GM23338 (cell line): ENCODE measurements at regions not wholly inside any gene's neighbourhood (a gene's known extent, or its start where the extent isn't known, plus 50 kb on each side); places are given as distances from the start of the nearest gene placed in this dataset.
A peak's percentile ranks its signal among the peaks of the same experiment; 100 is the strongest.

ENCODE experiments used
- ATAC-seq: fragments of 200-7000 bp; cut with Tn5 transposase; 3 replicates; pipeline ENCODE4 v1.9.1; 2020
- DNase-seq: peaks from one replicate; pipeline ENCODE4 v3.0.0-alpha.2; 2015; ENCODE audit warnings: low spot score
- H2AFZ ChIP-seq: fragments of 200-600 bp; sonication (generic); 2 replicates; pipeline ENCODE4 v1.8.0; 2016; ENCODE audit warnings: antibody characterized with exemption, mild to moderate bottlenecking, moderate library complexity
- H3F3A ChIP-seq: fragments of 200-600 bp; sonication (generic); replicated peaks from 2 replicates; pipeline ENCODE4 v1.8.0; 2017; ENCODE audit warnings: antibody characterized with exemption, mixed run types, low read depth
- H3K27ac ChIP-seq: fragments of 200-600 bp; sonication (generic); 2 replicates; pipeline ENCODE4 v1.6.1; 2016; ENCODE audit warnings: low read depth
- H3K27me3 ChIP-seq: fragments of 200-600 bp; sonication (generic); 2 replicates; pipeline ENCODE4 v1.8.0; 2016; ENCODE audit warnings: mild to moderate bottlenecking, mixed run types, moderate library complexity; ENCODE audit not compliant: insufficient read depth
- H3K36me3 ChIP-seq: fragments of 200-600 bp; sonication (generic); 2 replicates; pipeline ENCODE4 v1.8.0; 2016; ENCODE audit warnings: mild to moderate bottlenecking; ENCODE audit not compliant: insufficient read depth
- H3K4me1 ChIP-seq: fragments of 200-600 bp; sonication (generic); 2 replicates; pipeline ENCODE4 v1.8.0; 2016; ENCODE audit warnings: mild to moderate bottlenecking, moderate library complexity; ENCODE audit not compliant: insufficient read depth
- H3K4me2 ChIP-seq: fragments of 200-600 bp; sonication (generic); 2 replicates; pipeline ENCODE4 v1.7.1; 2017; ENCODE audit warnings: mixed run types
- H3K4me3 ChIP-seq: fragments of 200-600 bp; sonication (generic); 2 replicates; pipeline ENCODE4 v1.6.1; 2016; ENCODE audit warnings: mixed run types
- H3K79me2 ChIP-seq: fragments of 200-600 bp; sonication (generic); replicated peaks from 2 replicates; pipeline ENCODE4 v1.8.0; 2017; ENCODE audit warnings: mild to moderate bottlenecking; ENCODE audit not compliant: insufficient read depth
- H3K9me2 ChIP-seq: fragments of 200-600 bp; sonication (generic); 2 replicates; pipeline ENCODE4 v1.8.0; 2017; ENCODE audit not compliant: insufficient read depth
- H4K20me1 ChIP-seq: fragments of 200-600 bp; sonication (generic); replicated peaks from 2 replicates; pipeline ENCODE4 v1.8.0; 2017; ENCODE audit warnings: mild to moderate bottlenecking; ENCODE audit not compliant: insufficient read depth
- H3K27ac Mint-ChIP-seq: 2 replicates; pipeline ENCODE4 v1.8.0; 2020; ENCODE audit warnings: inconsistent platforms, mild to moderate bottlenecking, moderate library complexity, mixed read lengths
- H3K27me3 Mint-ChIP-seq: 3 replicates; pipeline ENCODE4 v1.8.0; 2022; ENCODE audit warnings: low read depth, mild to moderate bottlenecking, moderate library complexity, mixed read lengths, inconsistent platforms; ENCODE audit not compliant: insufficient read depth, poor library complexity
- H3K36me3 Mint-ChIP-seq: 3 replicates; pipeline ENCODE4 v1.8.0; 2021; ENCODE audit warnings: low read depth, mild to moderate bottlenecking, inconsistent platforms, moderate library complexity, mixed read lengths
- H3K4me1 Mint-ChIP-seq: 3 replicates; pipeline ENCODE4 v1.8.0; 2020; ENCODE audit warnings: mild to moderate bottlenecking, inconsistent platforms, mixed read lengths
- H3K4me3 Mint-ChIP-seq: 3 replicates; pipeline ENCODE4 v1.8.0; 2021; ENCODE audit warnings: moderate library complexity, mild to moderate bottlenecking, inconsistent platforms, mixed read lengths
- H3K9me3 Mint-ChIP-seq: 3 replicates; pipeline ENCODE4 v1.8.0; 2020; ENCODE audit warnings: moderate library complexity, mild to moderate bottlenecking, inconsistent platforms, mixed read lengths
- CREB1 ChIP-seq: fragments of 250-450 bp; sonication (Bioruptor Pico); IDR thresholded peaks from 2 replicates; pipeline ENCODE4 v1.5.0; 2020; ENCODE audit warnings: low read depth, mild to moderate bottlenecking, moderate library complexity
- EZH2 ChIP-seq: fragments of 200-600 bp; sonication (generic); IDR thresholded peaks from one replicate; pipeline ENCODE4 v1.8.0; 2017; ENCODE audit warnings: antibody characterized with exemption, mild to moderate bottlenecking, low read depth; ENCODE audit not compliant: unreplicated experiment
- EZH2phosphoT487 ChIP-seq: fragments of 200-600 bp; sonication (generic); IDR thresholded peaks from one replicate; pipeline ENCODE4 v1.8.1; 2018; ENCODE audit warnings: antibody characterized with exemption; ENCODE audit not compliant: unreplicated experiment
- JUNB ChIP-seq: IDR thresholded peaks from one replicate; pipeline ENCODE4 v1.6.1; 2016; ENCODE audit warnings: antibody characterized with exemption; ENCODE audit not compliant: unreplicated experiment
- NANOG ChIP-seq: IDR thresholded peaks from 2 replicates; pipeline ENCODE4 v1.6.1; 2016; ENCODE audit warnings: antibody characterized with exemption, borderline replicate concordance
- POLR2AphosphoS5 ChIP-seq: IDR thresholded peaks from 2 replicates; pipeline ENCODE4 v1.6.1; 2016; ENCODE audit warnings: antibody characterized with exemption, low read depth
- STAT1 ChIP-seq: IDR thresholded peaks from one replicate; pipeline ENCODE4 v1.6.1; 2016; ENCODE audit warnings: antibody characterized with exemption; ENCODE audit not compliant: unreplicated experiment
- ZNF114 ChIP-seq: fragments of 250-450 bp; sonication (Bioruptor Pico); IDR thresholded peaks from 2 replicates; pipeline ENCODE4 v1.5.0; 2020; ENCODE audit warnings: mild to moderate bottlenecking, moderate library complexity
- ZNF331 ChIP-seq: fragments of 250-450 bp; sonication (Bioruptor Pico); IDR thresholded peaks from 2 replicates; pipeline ENCODE4 v1.5.0; 2020; ENCODE audit warnings: low read depth, mild to moderate bottlenecking, moderate library complexity
- TF ChIP-seq, protein P1 (sequence below): IDR thresholded peaks from 2 replicates; pipeline ENCODE4 v1.6.1; 2016; ENCODE audit warnings: antibody characterized with exemption
- TF ChIP-seq, protein P2 (sequence below), 2 experiments: fragments of 200-600 bp in 1 of 2; sonication (generic) in 1 of 2; conservative IDR thresholded peaks; 2 replicates each; pipeline versions ENCODE4 v1.5.1 to v1.6.1; 2016 to 2017; ENCODE audit warnings: antibody characterized with exemption in 2 of 2, low read depth in 2 of 2, mild to moderate bottlenecking in 2 of 2, moderate library complexity in 1 of 2
- TF ChIP-seq, protein P3 (sequence below): IDR thresholded peaks from one replicate; pipeline ENCODE4 v1.6.1; 2018; ENCODE audit warnings: antibody characterized with exemption; ENCODE audit not compliant: unreplicated experiment

DNA sequence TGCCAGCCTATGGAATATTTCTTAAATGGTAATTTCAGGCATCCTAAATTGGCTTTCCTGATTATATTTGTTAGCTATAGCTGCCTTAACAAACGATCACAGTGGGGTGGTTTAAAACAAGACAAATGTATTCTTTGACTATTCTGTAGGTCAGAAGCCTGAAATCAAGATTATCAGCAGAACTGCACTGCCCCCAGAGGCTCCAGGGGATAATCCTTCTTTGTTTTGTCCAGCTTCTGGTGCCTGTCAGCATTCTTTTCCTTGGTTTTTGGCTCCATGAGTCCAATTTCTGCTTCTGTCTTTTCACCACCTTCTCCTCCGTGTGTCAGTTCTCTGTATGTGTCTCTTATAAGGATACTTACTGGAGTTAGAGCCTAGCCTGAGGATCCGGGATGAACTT is 1282.2 kb upstream of the USP15 start:
- peak overlapping the region; percentile 21; the same call in 1 of the 2 replicates for H3K27ac Mint-ChIP-seq
- no peaks in the 10 kb centered on the region for H3K27me3 ChIP-seq
- H3K36me3 Mint-ChIP-seq: peaks cover 16% of the 10 kb centered on the region; the same call in 2 of the 3 replicates
- peaks cover 7% of the 10 kb centered on the region; the same call in 2 of the 3 replicates for H3K9me3 Mint-ChIP-seq
- DNase-seq: peak; percentile 26
- ATAC-seq: peak; percentile 43; the same call in 2 of the 3 replicates
- no peak overlapping the region for H3K4me3 Mint-ChIP-seq
- peaks cover 24% of the 10 kb centered on the region for H3K4me1 ChIP-seq
- H3F3A ChIP-seq: no peaks in the 10 kb centered on the region
- no peak overlapping the region for H3K27ac ChIP-seq
- H2AFZ ChIP-seq: peak overlapping the region; percentile 47; the same call in 1 of the 2 replicates
- TF ChIP-seq EZH2 (no peak), STAT1 (no peak), ZNF114 (CRISPR knock-in tag) (no peak), POLR2AphosphoS5 (no peak), EZH2phosphoT487 (no peak)
- TF ChIP-seq, protein P1, sequence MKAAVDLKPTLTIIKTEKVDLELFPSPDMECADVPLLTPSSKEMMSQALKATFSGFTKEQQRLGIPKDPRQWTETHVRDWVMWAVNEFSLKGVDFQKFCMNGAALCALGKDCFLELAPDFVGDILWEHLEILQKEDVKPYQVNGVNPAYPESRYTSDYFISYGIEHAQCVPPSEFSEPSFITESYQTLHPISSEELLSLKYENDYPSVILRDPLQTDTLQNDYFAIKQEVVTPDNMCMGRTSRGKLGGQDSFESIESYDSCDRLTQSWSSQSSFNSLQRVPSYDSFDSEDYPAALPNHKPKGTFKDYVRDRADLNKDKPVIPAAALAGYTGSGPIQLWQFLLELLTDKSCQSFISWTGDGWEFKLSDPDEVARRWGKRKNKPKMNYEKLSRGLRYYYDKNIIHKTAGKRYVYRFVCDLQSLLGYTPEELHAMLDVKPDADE: no peak
- TF ChIP-seq, protein P2, sequence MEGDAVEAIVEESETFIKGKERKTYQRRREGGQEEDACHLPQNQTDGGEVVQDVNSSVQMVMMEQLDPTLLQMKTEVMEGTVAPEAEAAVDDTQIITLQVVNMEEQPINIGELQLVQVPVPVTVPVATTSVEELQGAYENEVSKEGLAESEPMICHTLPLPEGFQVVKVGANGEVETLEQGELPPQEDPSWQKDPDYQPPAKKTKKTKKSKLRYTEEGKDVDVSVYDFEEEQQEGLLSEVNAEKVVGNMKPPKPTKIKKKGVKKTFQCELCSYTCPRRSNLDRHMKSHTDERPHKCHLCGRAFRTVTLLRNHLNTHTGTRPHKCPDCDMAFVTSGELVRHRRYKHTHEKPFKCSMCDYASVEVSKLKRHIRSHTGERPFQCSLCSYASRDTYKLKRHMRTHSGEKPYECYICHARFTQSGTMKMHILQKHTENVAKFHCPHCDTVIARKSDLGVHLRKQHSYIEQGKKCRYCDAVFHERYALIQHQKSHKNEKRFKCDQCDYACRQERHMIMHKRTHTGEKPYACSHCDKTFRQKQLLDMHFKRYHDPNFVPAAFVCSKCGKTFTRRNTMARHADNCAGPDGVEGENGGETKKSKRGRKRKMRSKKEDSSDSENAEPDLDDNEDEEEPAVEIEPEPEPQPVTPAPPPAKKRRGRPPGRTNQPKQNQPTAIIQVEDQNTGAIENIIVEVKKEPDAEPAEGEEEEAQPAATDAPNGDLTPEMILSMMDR (conservative IDR thresholded peaks at IDR 0.05; ENCODE audit: low read depth in 2 of 2): peak; percentile 46 to 47
- TF ChIP-seq, protein P3, sequence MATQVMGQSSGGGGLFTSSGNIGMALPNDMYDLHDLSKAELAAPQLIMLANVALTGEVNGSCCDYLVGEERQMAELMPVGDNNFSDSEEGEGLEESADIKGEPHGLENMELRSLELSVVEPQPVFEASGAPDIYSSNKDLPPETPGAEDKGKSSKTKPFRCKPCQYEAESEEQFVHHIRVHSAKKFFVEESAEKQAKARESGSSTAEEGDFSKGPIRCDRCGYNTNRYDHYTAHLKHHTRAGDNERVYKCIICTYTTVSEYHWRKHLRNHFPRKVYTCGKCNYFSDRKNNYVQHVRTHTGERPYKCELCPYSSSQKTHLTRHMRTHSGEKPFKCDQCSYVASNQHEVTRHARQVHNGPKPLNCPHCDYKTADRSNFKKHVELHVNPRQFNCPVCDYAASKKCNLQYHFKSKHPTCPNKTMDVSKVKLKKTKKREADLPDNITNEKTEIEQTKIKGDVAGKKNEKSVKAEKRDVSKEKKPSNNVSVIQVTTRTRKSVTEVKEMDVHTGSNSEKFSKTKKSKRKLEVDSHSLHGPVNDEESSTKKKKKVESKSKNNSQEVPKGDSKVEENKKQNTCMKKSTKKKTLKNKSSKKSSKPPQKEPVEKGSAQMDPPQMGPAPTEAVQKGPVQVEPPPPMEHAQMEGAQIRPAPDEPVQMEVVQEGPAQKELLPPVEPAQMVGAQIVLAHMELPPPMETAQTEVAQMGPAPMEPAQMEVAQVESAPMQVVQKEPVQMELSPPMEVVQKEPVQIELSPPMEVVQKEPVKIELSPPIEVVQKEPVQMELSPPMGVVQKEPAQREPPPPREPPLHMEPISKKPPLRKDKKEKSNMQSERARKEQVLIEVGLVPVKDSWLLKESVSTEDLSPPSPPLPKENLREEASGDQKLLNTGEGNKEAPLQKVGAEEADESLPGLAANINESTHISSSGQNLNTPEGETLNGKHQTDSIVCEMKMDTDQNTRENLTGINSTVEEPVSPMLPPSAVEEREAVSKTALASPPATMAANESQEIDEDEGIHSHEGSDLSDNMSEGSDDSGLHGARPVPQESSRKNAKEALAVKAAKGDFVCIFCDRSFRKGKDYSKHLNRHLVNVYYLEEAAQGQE: no peak
- H3K9me2 ChIP-seq: peaks cover 11% of the 10 kb centered on the region; the same call in 1 of the 2 replicates
- H3K27me3 Mint-ChIP-seq: no peaks in the 10 kb centered on the region
- H3K4me3 ChIP-seq: no peak overlapping the region
- peaks cover 29% of the 10 kb centered on the region for H3K4me1 Mint-ChIP-seq
- H3K4me2 ChIP-seq: no peak overlapping the region
- no peaks in the 10 kb centered on the region for H3K36me3 ChIP-seq
- no peaks in the 10 kb centered on the region for H4K20me1 ChIP-seq
- no peaks in the 10 kb centered on the region for H3K79me2 ChIP-seq

DNA sequence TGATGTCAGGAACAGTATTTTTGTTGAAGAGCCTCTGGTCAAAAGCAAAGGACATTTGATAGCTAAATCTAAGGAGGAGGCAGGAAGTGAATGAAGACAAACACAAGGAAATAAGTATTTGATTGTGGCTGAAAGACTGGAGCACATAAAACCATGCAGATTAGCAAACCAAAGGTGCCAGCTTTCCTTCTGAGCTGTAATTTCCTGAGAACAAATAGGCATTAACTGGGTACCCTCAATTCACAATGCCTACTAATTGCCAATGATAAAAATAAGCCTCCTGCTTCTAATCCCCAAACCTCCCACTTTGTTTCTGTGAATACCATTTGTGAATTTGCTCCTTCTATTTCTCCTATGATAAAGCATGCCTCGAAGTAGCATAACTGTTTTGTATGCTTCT is 1279.6 kb upstream of the USP15 start:
- Histone ChIP-seq H2AFZ (no peak overlapping the region), H3K27me3 (no peaks in the 10 kb centered on the region), H3F3A (no peaks in the 10 kb centered on the region), H3K9me2 (peaks cover 20% of the 10 kb centered on the region; the same call in 1 of the 2 replicates), H3K79me2 (no peaks in the 10 kb centered on the region), H3K4me2 (peak overlapping the region; percentile 50), H3K4me3 (no peak overlapping the region), H3K36me3 (no peaks in the 10 kb centered on the region), H3K27ac (peak overlapping the region; percentile 46), H3K4me1 (peaks cover 24% of the 10 kb centered on the region), H4K20me1 (no peaks in the 10 kb centered on the region)
- no peaks in the 10 kb centered on the region for H3K27me3 Mint-ChIP-seq
- DNase-seq (peak; percentile 11), ATAC-seq (no peak)
- H3K4me1 Mint-ChIP-seq: peaks cover 29% of the 10 kb centered on the region
- peak overlapping the region; percentile 19; the same call in 1 of the 2 replicates for H3K27ac Mint-ChIP-seq
- TF ChIP-seq EZH2phosphoT487 (no peak), POLR2AphosphoS5 (no peak), ZNF331 (CRISPR knock-in tag) (no peak), JUNB (no peak), CREB1 (CRISPR knock-in tag) (no peak), NANOG (peak; percentile 98), EZH2 (no peak), STAT1 (no peak)
- TF ChIP-seq, protein P3: no peak
- TF ChIP-seq, protein P1: 0 out of 2 replicates have a peak, but pooled peaks have one; percentile 30
- peaks cover 32% of the 10 kb centered on the region for H3K36me3 Mint-ChIP-seq
- peaks cover 3% of the 10 kb centered on the region; the same call in 2 of the 3 replicates for H3K9me3 Mint-ChIP-seq
- no peak overlapping the region for H3K4me3 Mint-ChIP-seq
